ENCODE measurements at regions not wholly inside any gene's neighbourhood (a gene's known extent, or its start where the extent isn't known, plus 50 kb on each side); places are given as distances from the start of the nearest gene placed in this dataset.

- DNase-seq, result no peak
Observed at GRCh38 chr18:29012364-29012763, 835.4 kb upstream of the CDH2 start.

DNA sequence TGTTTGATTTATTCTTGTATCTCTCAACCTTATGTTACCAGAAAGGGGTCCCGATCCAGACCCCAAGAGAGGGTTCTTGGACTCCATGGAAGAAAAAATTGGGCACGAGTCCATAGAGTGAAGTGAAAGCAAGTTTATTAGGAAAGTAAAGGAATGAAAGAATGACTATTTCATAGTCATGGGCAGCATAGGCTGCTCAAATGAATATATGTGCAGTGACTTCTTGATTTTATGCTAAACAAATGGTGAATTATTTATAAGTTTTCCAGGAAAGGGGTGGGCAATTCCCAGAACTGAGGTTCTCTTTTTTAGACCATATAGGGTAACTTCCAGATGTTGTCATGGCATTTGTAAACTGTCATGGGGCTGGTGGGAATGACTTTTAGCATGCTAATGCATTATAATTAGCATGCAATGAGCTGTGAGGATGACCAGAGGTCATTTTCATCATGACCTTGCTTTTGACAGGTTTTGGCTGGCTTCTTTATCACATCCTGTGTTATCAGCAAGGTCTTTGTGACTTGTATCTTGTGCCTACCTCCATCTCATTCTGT is 832.4 kb upstream of the CDH2 start:
- no peak for DNase-seq

GRCh38 chr18:29008809-29009208 is 831.9 kb upstream of the CDH2 start:
- DNase-seq, result no peak

DNA sequence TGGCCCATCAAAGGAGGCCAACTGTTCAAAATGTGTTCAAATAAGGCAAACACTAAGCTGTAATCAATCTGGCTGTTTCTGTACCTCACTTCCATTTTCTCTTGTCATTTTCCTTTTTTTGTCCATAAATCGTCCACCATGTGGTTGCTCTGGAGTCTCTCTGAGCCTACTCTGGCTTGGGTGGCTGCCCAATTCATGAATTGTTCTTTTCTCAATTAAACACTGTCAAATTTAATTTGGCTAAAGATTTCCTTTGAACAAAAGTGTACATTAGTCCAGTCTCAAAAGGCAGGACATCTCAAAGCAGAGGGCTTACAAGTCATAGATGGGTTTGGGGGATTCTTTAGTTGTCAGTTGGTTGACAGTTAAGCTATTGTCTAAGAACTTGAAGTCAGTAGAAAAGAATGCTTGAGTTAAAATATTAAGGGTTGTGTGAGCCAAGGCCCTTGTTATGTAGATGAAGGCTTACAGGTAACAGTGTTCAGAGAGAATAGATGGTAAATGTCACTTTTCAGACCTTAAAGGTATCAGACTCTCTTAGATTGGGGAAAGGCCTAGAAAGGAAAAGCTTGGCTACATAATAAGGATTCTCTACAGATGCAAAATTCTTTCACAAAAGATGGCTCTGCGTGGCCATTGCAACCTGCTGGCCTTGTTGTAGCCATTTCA is 831.2 kb upstream of the CDH2 start:
- DNase-seq, result no peak

GRCh38 chr18:29004921-29005320 is 828.0 kb upstream of the CDH2 start:
- DNase-seq, result no peak

- no peak for DNase-seq
Observed at GRCh38 chr18:29003194-29003593, 826.3 kb upstream of the CDH2 start.

GRCh38 chr18:29002747-29003146 is 825.8 kb upstream of the CDH2 start:
- no peak for DNase-seq

DNA sequence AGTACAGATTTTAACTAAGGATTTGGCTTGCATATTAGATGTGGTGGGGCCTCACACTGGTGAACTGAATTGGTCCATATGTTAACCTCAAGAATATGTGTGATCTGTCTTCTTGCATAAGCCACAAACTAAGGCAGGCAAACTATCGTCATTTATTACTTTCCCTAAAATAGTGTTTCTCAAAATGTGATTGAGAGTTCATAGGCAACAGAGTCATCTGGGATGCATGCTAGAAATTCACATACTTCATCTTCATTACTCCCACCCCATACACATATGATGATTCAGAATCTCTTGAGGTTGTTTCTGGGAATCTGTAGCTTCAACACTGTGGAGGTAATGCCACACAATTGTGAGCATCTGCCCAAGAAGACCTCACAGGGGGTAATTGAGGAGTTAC is 822.8 kb upstream of the CDH2 start:
- no peak for DNase-seq

DNA sequence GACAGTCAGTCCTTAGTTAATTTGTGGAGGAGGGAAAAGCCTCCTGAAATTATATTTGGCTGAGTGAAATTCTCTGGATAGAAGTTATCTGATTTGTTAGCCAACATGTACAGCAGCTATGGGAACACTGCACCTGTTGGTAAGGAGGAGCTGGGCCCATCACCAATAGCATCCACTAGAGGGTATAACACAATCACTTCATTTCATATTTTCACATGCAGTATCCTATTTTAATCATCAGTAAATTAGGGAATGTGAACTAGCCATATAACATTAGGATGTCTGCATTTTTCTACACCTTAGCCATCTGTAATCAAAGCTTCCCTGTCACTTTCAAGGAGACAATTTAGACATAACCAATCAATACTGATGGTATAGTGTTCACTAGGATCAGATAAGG is 818.4 kb upstream of the CDH2 start:
- DNase-seq, result peak; percentile 6

DNA sequence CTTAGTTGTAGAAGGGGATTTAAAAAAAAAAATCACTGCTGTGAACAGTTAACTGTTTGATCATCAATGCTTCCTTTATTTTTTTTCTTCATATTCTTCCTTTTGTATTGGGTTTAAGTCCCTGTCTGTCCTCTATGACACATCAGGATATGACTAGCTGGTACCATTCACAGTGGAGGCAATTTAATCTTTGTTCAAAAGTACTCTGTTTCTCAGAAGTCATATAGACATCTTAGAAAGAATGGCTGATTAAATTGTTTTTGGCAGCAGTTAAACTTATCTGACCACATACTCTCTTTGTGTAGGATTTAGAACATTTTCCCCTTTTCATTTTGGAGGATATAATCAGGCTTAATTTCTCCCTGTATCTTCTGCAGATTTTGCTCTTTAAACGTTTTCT is 807.8 kb upstream of the CDH2 start:
- no peak for DNase-seq

DNA sequence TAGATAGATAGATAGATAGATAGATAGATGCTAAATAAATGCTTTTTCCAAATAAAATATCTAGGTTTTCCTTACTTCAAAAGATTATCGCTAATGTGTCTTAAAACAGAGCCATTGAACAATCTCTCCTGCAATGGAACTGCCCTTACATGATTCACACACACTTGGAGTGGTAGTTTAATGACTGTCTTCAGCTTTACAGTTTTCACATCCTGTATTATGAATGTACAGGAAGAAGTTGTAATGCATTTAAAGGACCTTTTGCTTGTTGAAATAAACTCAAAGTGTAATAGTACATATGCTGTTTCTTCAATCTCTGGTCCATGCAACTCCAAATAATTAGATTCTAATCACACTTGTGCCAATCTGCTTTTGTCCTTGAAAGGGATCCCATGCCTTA is 797.6 kb upstream of the CDH2 start:
- DNase-seq, result no peak

DNA sequence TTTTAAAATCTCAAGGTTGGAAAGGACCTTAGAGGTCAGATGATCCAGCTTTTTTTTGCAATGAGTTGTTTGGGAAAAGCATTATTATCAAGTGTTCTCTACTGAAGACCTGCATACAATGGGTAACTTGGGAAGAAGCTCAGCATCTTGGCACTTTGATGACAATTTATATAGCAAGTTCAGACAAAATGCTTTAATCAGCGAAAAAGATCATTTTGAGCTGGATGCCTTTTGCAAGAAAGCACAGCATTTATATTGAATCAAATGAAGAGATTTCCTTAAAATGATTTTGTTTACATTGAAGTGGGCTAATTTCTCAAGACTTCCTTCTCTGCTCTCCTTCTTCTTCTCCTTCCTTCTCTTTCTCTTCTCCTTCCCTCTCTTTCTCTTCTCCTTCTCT is 796.4 kb upstream of the CDH2 start:
- DNase-seq, result no peak

DNA sequence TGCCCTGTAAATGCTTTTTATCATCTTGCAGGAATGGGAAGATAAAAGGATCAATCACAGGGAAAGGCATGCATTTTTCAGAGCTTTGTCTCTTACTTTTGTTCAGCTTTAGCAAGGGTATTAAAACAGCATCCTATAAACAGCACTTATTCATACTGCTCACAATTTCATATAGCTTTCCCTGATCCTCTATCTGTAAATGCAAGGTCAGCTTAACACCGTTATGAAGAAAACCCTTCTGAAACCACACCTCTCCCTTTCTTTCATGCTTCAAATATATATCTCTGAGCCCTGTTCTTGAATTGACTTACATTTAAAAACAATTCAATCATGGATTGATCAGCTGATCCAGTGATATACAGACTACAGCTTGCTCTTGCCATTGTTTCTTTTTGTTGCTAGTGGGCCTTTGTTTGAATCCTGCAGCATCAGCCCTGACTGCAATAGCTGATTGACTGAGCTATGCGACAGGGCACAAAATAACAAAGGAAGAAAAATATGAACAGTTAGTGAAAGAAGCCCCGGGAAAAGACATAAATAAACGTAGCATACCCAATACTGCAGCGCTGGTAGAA is 795.5 kb upstream of the CDH2 start:
- no peak for DNase-seq

GRCh38 chr18:28963481-28963880 is 786.6 kb upstream of the CDH2 start:
- DNase-seq, result peak; percentile 40

GRCh38 chr18:28961669-28962228 is 784.8 kb upstream of the CDH2 start:
- DNase-seq, result peak; percentile 36

DNA sequence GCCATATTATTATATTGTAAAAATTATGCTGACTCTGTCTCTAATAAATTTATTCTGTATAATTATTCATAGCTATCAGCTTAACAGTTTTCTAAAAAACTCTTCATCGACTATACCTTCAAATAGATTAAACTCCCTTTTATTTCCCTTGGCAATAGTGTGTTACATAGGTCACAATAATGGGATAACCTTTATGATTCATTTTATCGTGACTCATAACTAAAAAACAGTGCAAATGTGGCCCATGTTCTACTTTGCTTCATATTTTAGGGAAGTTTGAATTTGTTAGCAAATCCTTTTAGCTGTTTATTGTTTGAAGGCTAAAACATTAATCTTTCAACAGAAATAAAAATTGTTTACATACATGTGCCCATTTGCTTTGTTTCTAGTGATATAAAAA is 783.2 kb upstream of the CDH2 start:
- no peak for DNase-seq

- no peak for DNase-seq
Observed at GRCh38 chr18:28952339-28952738, 775.4 kb upstream of the CDH2 start.

DNA sequence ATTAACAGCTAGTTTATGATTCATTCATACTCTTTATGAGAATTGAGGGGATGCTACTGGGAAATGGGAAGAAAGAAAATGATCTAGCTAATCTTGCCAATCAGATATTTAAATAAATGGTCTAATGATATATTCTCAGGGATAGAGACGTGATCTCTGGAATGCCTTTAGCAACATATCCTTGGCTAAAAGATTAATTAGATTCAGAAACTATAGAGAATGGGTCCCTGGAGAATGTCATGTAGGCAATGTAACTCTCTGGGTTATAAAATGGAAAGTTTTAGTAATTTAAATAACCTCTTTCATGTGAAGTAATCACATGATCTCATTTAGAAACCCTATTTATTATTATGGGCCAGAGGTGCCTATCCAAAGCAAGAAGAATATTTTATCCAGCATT is 771.0 kb upstream of the CDH2 start:
- no peak for DNase-seq

- no peak for DNase-seq
Observed at GRCh38 chr18:28946471-28946870, 769.5 kb upstream of the CDH2 start.

DNA sequence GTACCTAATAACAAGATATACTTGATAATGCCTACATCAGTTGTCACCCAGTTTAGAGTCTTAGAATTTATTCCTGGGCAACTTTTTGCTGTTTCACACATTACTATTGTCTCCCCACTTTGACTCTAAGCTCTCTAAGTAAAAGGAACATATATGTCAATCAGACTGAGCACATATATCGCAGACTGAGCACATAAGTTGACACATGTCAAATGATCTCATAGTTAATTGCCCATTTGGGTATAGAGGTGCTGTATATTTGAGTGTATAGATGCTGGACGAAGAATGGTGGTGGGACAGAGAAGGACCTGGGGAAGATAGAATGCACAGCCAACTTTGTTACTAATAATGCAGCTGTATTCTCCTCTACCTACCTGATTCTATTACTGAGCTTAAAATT is 746.0 kb upstream of the CDH2 start:
- no peak for DNase-seq

GRCh38 chr18:28916456-28916855 is 739.5 kb upstream of the CDH2 start:
- DNase-seq, result no peak

- no peak for DNase-seq
Observed at GRCh38 chr18:28905509-28905908, 728.6 kb upstream of the CDH2 start.

DNA sequence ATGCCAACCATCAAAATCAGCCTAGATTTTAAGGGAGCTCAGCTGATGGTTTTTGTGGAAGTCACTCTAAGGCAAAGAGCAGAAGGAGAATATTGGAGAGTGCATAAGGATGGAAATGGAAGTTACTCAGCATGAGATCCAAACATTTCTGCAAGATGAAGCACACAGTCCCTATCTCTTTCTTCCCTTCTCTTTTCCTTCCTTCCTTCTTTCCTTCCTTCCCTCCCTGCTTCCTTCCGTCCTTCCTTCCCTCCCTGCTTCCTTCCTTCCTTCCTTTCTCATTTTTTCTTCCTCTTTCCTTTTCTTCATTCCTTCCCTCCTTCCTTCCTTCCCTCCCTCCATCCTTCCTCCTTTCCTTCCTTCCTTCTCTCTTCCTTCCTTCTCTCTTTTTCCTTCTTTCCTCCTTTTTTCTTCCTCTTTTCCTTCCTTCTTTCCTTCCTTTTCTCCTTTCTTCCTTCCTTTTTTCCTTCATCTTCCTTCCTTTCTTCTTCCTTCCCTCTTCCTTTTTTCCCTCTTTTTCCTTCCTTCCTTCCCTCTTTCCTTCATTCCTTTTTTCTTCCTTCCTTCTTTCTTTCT is 727.9 kb upstream of the CDH2 start:
- no peak for DNase-seq

GRCh38 chr18:28903306-28903705 is 726.4 kb upstream of the CDH2 start:
- no peak for DNase-seq
